DND-41 (cell line): ENCODE measurements at regions not wholly inside any gene's neighbourhood (a gene's known extent, or its start where the extent isn't known, plus 50 kb on each side); places are given as distances from the start of the nearest gene placed in this dataset.

ENCODE experiments used
- ATAC-seq: fragments of 200-7000 bp; cut with Tn5 transposase; 3 replicates; pipeline ENCODE4 v1.9.1; 2021; ENCODE audit warnings: low read depth; ENCODE audit not compliant: insufficient read depth
- DNase-seq: peaks from one replicate; pipeline ENCODE4 v3.0.0-alpha.2; 2020
- H2AFZ ChIP-seq: 2 replicates; pipeline ENCODE4 v1.6.0; 2012; ENCODE audit warnings: low read depth, low read length
- H3K27ac ChIP-seq: 2 replicates; pipeline ENCODE4 v1.5.1; 2012; ENCODE audit warnings: low read length, inconsistent platforms
- H3K27me3 ChIP-seq: fragments of 200-600 bp; sonication (generic); 2 replicates; pipeline ENCODE4 v1.6.0; 2012; ENCODE audit warnings: low read length, mild to moderate bottlenecking, inconsistent platforms; ENCODE audit not compliant: insufficient read depth, poor library complexity
- H3K36me3 ChIP-seq: 2 replicates; pipeline ENCODE4 v1.5.1; 2012; ENCODE audit warnings: low read length, inconsistent platforms; ENCODE audit not compliant: insufficient read depth
- H3K4me1 ChIP-seq: 2 replicates; pipeline ENCODE4 v1.5.1; 2012; ENCODE audit warnings: mild to moderate bottlenecking, low read length; ENCODE audit not compliant: insufficient read depth
- H3K4me2 ChIP-seq: 2 replicates; pipeline ENCODE4 v1.6.0; 2012; ENCODE audit warnings: mild to moderate bottlenecking, moderate library complexity, low read length, inconsistent platforms; ENCODE audit not compliant: insufficient read depth
- H3K4me3 ChIP-seq, 2 experiments: fragments of 200-600 bp in 1 of 2; shearing (Covaris generic) in 1 of 2; 2 replicates each; pipeline ENCODE4 v1.5.1; 2012 to 2016; ENCODE audit warnings: inconsistent platforms in 2 of 2, low read length in 2 of 2, mild to moderate bottlenecking in 2 of 2, low read depth in 1 of 2, moderate library complexity in 1 of 2
- H3K79me2 ChIP-seq: 2 replicates; pipeline ENCODE4 v1.6.0; 2012; ENCODE audit warnings: low read length, inconsistent platforms; ENCODE audit not compliant: insufficient read depth
- H3K9ac ChIP-seq: 2 replicates; pipeline ENCODE4 v1.6.0; 2012; ENCODE audit warnings: low read depth, mild to moderate bottlenecking, inconsistent platforms, low read length, moderate library complexity
- H3K9me3 ChIP-seq: 2 replicates; pipeline ENCODE4 v1.5.1; 2012; ENCODE audit warnings: low read length, moderate library complexity, mild to moderate bottlenecking, inconsistent platforms; ENCODE audit not compliant: insufficient read depth, severe bottlenecking
- H4K20me1 ChIP-seq: 2 replicates; pipeline ENCODE4 v1.6.0; 2012; ENCODE audit warnings: low read length; ENCODE audit not compliant: insufficient read depth
- EZH2 ChIP-seq: IDR thresholded peaks from 3 replicates; pipeline ENCODE4 v1.6.1; 2012; ENCODE audit warnings: borderline replicate concordance, low read depth, mild to moderate bottlenecking, moderate library complexity, low read length, inconsistent platforms; ENCODE audit not compliant: severe bottlenecking
- TF ChIP-seq, protein P1 (sequence below): IDR thresholded peaks from 2 replicates; pipeline ENCODE4 v1.5.1; 2012; ENCODE audit warnings: borderline replicate concordance, low read length, moderate library complexity, mild to moderate bottlenecking; ENCODE audit not compliant: poor library complexity, severe bottlenecking; ENCODE audit errors: extremely low read depth

- no peaks in the 10 kb centered on the region for H3K9me3 ChIP-seq
- H4K20me1 ChIP-seq = no peaks in the 10 kb centered on the region
- no peak for DNase-seq
- ATAC-seq = no peak
- H3K27me3 ChIP-seq = no peaks in the 10 kb centered on the region
- TF ChIP-seq, protein P1, sequence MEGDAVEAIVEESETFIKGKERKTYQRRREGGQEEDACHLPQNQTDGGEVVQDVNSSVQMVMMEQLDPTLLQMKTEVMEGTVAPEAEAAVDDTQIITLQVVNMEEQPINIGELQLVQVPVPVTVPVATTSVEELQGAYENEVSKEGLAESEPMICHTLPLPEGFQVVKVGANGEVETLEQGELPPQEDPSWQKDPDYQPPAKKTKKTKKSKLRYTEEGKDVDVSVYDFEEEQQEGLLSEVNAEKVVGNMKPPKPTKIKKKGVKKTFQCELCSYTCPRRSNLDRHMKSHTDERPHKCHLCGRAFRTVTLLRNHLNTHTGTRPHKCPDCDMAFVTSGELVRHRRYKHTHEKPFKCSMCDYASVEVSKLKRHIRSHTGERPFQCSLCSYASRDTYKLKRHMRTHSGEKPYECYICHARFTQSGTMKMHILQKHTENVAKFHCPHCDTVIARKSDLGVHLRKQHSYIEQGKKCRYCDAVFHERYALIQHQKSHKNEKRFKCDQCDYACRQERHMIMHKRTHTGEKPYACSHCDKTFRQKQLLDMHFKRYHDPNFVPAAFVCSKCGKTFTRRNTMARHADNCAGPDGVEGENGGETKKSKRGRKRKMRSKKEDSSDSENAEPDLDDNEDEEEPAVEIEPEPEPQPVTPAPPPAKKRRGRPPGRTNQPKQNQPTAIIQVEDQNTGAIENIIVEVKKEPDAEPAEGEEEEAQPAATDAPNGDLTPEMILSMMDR = no peak
- no peak for TF ChIP-seq EZH2
- H3K79me2 ChIP-seq = no peaks in the 10 kb centered on the region
- no peak overlapping the region for H3K4me2 ChIP-seq
- no peaks in the 10 kb centered on the region for H3K36me3 ChIP-seq
- H2AFZ ChIP-seq = no peak overlapping the region
- H3K4me3 ChIP-seq = no peak overlapping the region
- H3K27ac ChIP-seq = no peak overlapping the region
- no peak overlapping the region for H3K9ac ChIP-seq
- no peaks in the 10 kb centered on the region for H3K4me1 ChIP-seq
Observed at GRCh38 chr10:62623223-62623622, 181.3 kb upstream of the ADO start.

DNA sequence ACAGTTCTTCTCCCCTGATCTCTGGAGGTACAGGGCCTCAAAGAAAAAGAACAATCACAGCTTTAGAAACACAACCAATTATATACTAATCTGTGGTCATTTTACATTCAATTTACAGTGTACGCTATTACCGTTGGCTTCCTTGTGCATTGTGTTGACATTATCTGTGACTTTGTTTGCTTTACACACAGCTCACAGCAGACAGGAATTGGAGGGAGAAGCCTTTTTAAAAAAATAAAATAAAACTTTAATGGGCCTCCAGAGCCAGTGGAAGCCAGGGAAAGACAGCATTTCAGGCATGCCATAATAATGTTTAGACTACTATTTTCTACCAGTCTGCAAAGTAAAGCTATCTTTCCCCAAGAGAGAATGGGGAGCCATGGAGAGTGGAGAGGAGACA is 179.0 kb upstream of the ADO start:
- Histone ChIP-seq H3K4me3 (no peak overlapping the region), H3K79me2 (no peaks in the 10 kb centered on the region), H3K9me3 (no peaks in the 10 kb centered on the region), H3K4me2 (no peak overlapping the region), H4K20me1 (no peaks in the 10 kb centered on the region), H2AFZ (no peak overlapping the region), H3K27ac (no peak overlapping the region), H3K27me3 (no peaks in the 10 kb centered on the region), H3K4me1 (no peaks in the 10 kb centered on the region), H3K9ac (no peak overlapping the region), H3K36me3 (no peaks in the 10 kb centered on the region)
- DNase-seq (no peak), ATAC-seq (no peak)
- TF ChIP-seq, protein P1 = no peak
- TF ChIP-seq EZH2 = no peak

GRCh38 chr10:62626079-62626478 is 178.4 kb upstream of the ADO start:
- H3K27me3 ChIP-seq = no peaks in the 10 kb centered on the region
- DNase-seq (no peak), ATAC-seq (no peak)
- TF ChIP-seq EZH2 = no peak
- TF ChIP-seq, protein P1 = no peak
- H3K4me3 ChIP-seq = no peak overlapping the region
- no peak overlapping the region for H2AFZ ChIP-seq
- no peaks in the 10 kb centered on the region for H3K79me2 ChIP-seq
- no peak overlapping the region for H3K9ac ChIP-seq
- no peak overlapping the region for H3K4me2 ChIP-seq
- no peaks in the 10 kb centered on the region for H4K20me1 ChIP-seq
- no peaks in the 10 kb centered on the region for H3K36me3 ChIP-seq
- H3K9me3 ChIP-seq = no peaks in the 10 kb centered on the region
- no peaks in the 10 kb centered on the region for H3K4me1 ChIP-seq
- H3K27ac ChIP-seq = no peak overlapping the region

GRCh38 chr10:62626817-62627216 is 177.7 kb upstream of the ADO start:
- TF ChIP-seq, protein P1 = no peak
- TF ChIP-seq EZH2 = no peak
- no peaks in the 10 kb centered on the region for H3K79me2 ChIP-seq
- no peaks in the 10 kb centered on the region for H3K27me3 ChIP-seq
- no peak overlapping the region for H2AFZ ChIP-seq
- no peaks in the 10 kb centered on the region for H3K4me1 ChIP-seq
- H4K20me1 ChIP-seq = no peaks in the 10 kb centered on the region
- ATAC-seq = no peak
- no peak overlapping the region for H3K4me2 ChIP-seq
- H3K9ac ChIP-seq = no peak overlapping the region
- no peaks in the 10 kb centered on the region for H3K36me3 ChIP-seq
- no peaks in the 10 kb centered on the region for H3K9me3 ChIP-seq
- no peak overlapping the region for H3K4me3 ChIP-seq
- DNase-seq = no peak
- H3K27ac ChIP-seq = no peak overlapping the region
